SJSA1 (cell line): ENCODE measurements at regions not wholly inside any gene's neighbourhood (a gene's known extent, or its start where the extent isn't known, plus 50 kb on each side); places are given as distances from the start of the nearest gene placed in this dataset.

Experiments used
- DNase-seq, 2 experiments: peaks; one replicate each; pipeline ENCODE4 v3.0.0-alpha.2; 2015 to 2020; ENCODE audit warnings: low spot score in 2 of 2, low read depth in 1 of 2
- H3K27ac ChIP-seq: fragments of 250-450 bp; sonication (Bioruptor Pico); 2 replicates; pipeline ENCODE4 v1.5.1; 2020; ENCODE audit warnings: mild to moderate bottlenecking, moderate library complexity
- H3K27me3 ChIP-seq: fragments of 250-450 bp; sonication (Bioruptor Pico); replicated peaks from 2 replicates; pipeline ENCODE4 v1.5.1; 2020; ENCODE audit warnings: mild to moderate bottlenecking, moderate library complexity
- H3K36me3 ChIP-seq: fragments of 250-450 bp; sonication (Bioruptor Pico); 2 replicates; pipeline ENCODE4 v1.5.1; 2020; ENCODE audit warnings: mild to moderate bottlenecking
- H3K4me1 ChIP-seq: fragments of 250-450 bp; sonication (Bioruptor Pico); replicated peaks from 2 replicates; pipeline ENCODE4 v1.6.1; 2021; ENCODE audit warnings: mild to moderate bottlenecking
- H3K4me3 ChIP-seq: fragments of 250-450 bp; sonication (Bioruptor Pico); 2 replicates; pipeline ENCODE4 v1.5.1; 2020; ENCODE audit warnings: mild to moderate bottlenecking
- H3K9me3 ChIP-seq: fragments of 250-450 bp; sonication (Bioruptor Pico); replicated peaks from 2 replicates; pipeline ENCODE4 v1.5.1; 2020; ENCODE audit warnings: mild to moderate bottlenecking

- DNase-seq, result no peak
- H3K4me1 ChIP-seq, result no peaks in the 10 kb centered on the region
- H3K9me3 ChIP-seq, result no peaks in the 10 kb centered on the region
- no peaks in the 10 kb centered on the region for H3K36me3 ChIP-seq
- no peak overlapping the region for H3K27ac ChIP-seq
- H3K4me3 ChIP-seq, result no peak overlapping the region
- H3K27me3 ChIP-seq, result peaks cover 17% of the 10 kb centered on the region
These were observed 173.7 kb upstream of the CHRNA7 start for GRCh38 chr15:31856581-31856980.

GRCh38 chr15:31857194-31857593, 173.1 kb upstream of the CHRNA7 start:
- no peak for DNase-seq
- Histone ChIP-seq H3K9me3 (no peaks in the 10 kb centered on the region), H3K4me3 (no peak overlapping the region), H3K27me3 (peaks cover 17% of the 10 kb centered on the region), H3K4me1 (no peaks in the 10 kb centered on the region), H3K27ac (no peak overlapping the region), H3K36me3 (no peaks in the 10 kb centered on the region)

- DNase-seq, result no peak
- H3K4me3 ChIP-seq, result no peak overlapping the region
- H3K9me3 ChIP-seq, result no peaks in the 10 kb centered on the region
- H3K4me1 ChIP-seq, result no peaks in the 10 kb centered on the region
- H3K36me3 ChIP-seq, result no peaks in the 10 kb centered on the region
- peaks cover 13% of the 10 kb centered on the region for H3K27me3 ChIP-seq
- H3K27ac ChIP-seq, result no peak overlapping the region
These were observed 172.3 kb upstream of the CHRNA7 start for GRCh38 chr15:31858026-31858425.

- H3K9me3 ChIP-seq, result no peaks in the 10 kb centered on the region
- peaks cover 8% of the 10 kb centered on the region for H3K4me1 ChIP-seq
- no peak overlapping the region for H3K27ac ChIP-seq
- H3K36me3 ChIP-seq, result no peaks in the 10 kb centered on the region
- no peak overlapping the region for H3K4me3 ChIP-seq
- no peak for DNase-seq
- peaks cover 12% of the 10 kb centered on the region for H3K27me3 ChIP-seq
These were observed 164.1 kb upstream of the CHRNA7 start for GRCh38 chr15:31866248-31866647.

- no peak for DNase-seq
- Histone ChIP-seq H3K36me3 (no peaks in the 10 kb centered on the region), H3K27me3 (peaks cover 12% of the 10 kb centered on the region; the same call in 1 of the 2 replicates), H3K27ac (no peak overlapping the region), H3K4me3 (no peak overlapping the region), H3K9me3 (no peaks in the 10 kb centered on the region), H3K4me1 (peaks cover 8% of the 10 kb centered on the region)
These were observed 162.5 kb upstream of the CHRNA7 start for GRCh38 chr15:31867536-31868442.

- Histone ChIP-seq H3K4me3 (peak overlapping the region; percentile 55), H3K9me3 (no peaks in the 10 kb centered on the region), H3K27me3 (peaks cover 17% of the 10 kb centered on the region), H3K36me3 (no peaks in the 10 kb centered on the region), H3K4me1 (peaks cover 8% of the 10 kb centered on the region), H3K27ac (no peak overlapping the region)
- no peak for DNase-seq
These were observed 160.5 kb upstream of the CHRNA7 start for GRCh38 chr15:31869686-31870307.

GRCh38 chr15:31870328-31871165, 159.8 kb upstream of the CHRNA7 start, which contains the start of gene OTUD7A:
Gene OTUD7A (minus strand): TSS chr15:31870673.
- peaks cover 8% of the 10 kb centered on the region for H3K4me1 ChIP-seq
- peaks cover 17% of the 10 kb centered on the region for H3K27me3 ChIP-seq
- no peaks in the 10 kb centered on the region for H3K9me3 ChIP-seq
- no peak within 1 kb of the TSS for H3K27ac ChIP-seq
- peak; percentile 44 to 72 for DNase-seq
- H3K36me3 ChIP-seq, result no peaks in the 10 kb centered on the region
- peak within 1 kb of the TSS; percentile 55 for H3K4me3 ChIP-seq

GRCh38 chr15:31871166-31871886, 159.0 kb upstream of the CHRNA7 start:
- Histone ChIP-seq H3K4me3 (peak overlapping the region; percentile 55), H3K36me3 (no peaks in the 10 kb centered on the region), H3K9me3 (no peaks in the 10 kb centered on the region), H3K27me3 (peaks cover 17% of the 10 kb centered on the region), H3K27ac (no peak overlapping the region), H3K4me1 (peaks cover 8% of the 10 kb centered on the region)
- DNase-seq, result no peak

GRCh38 chr15:31871887-31872281, 158.4 kb upstream of the CHRNA7 start:
- no peak for DNase-seq
- H3K27me3 ChIP-seq, result peaks cover 17% of the 10 kb centered on the region
- no peak overlapping the region for H3K27ac ChIP-seq
- H3K4me3 ChIP-seq, result no peak overlapping the region
- H3K4me1 ChIP-seq, result peaks cover 8% of the 10 kb centered on the region
- no peaks in the 10 kb centered on the region for H3K36me3 ChIP-seq
- H3K9me3 ChIP-seq, result no peaks in the 10 kb centered on the region

- Histone ChIP-seq H3K4me1 (no peaks in the 10 kb centered on the region), H3K27ac (no peak overlapping the region), H3K27me3 (peaks cover 16% of the 10 kb centered on the region), H3K36me3 (no peaks in the 10 kb centered on the region), H3K9me3 (no peaks in the 10 kb centered on the region), H3K4me3 (no peak overlapping the region)
- no peak for DNase-seq
These were observed 143.1 kb upstream of the CHRNA7 start for GRCh38 chr15:31887246-31887645.

- DNase-seq, result no peak
- no peaks in the 10 kb centered on the region for H3K9me3 ChIP-seq
- no peaks in the 10 kb centered on the region for H3K36me3 ChIP-seq
- peaks cover 11% of the 10 kb centered on the region for H3K27me3 ChIP-seq
- no peak overlapping the region for H3K4me3 ChIP-seq
- H3K4me1 ChIP-seq, result no peaks in the 10 kb centered on the region
- no peak overlapping the region for H3K27ac ChIP-seq
These were observed 137.8 kb upstream of the CHRNA7 start for GRCh38 chr15:31892513-31892912.

GRCh38 chr15:31893780-31894179, 136.5 kb upstream of the CHRNA7 start:
- Histone ChIP-seq H3K27ac (no peak overlapping the region), H3K27me3 (0 out of 2 replicates have a peak, but pooled peaks cover 4% of the 10 kb centered on the region), H3K4me3 (no peak overlapping the region), H3K4me1 (no peaks in the 10 kb centered on the region), H3K9me3 (no peaks in the 10 kb centered on the region), H3K36me3 (no peaks in the 10 kb centered on the region)
- no peak for DNase-seq

- Histone ChIP-seq H3K9me3 (no peaks in the 10 kb centered on the region), H3K4me1 (no peaks in the 10 kb centered on the region), H3K27ac (no peak overlapping the region), H3K27me3 (no peaks in the 10 kb centered on the region), H3K4me3 (no peak overlapping the region), H3K36me3 (no peaks in the 10 kb centered on the region)
- no peak for DNase-seq
These were observed 132.6 kb upstream of the CHRNA7 start for GRCh38 chr15:31897746-31898145.
